ENCODE measurements at regions not wholly inside any gene's neighbourhood (a gene's known extent, or its start where the extent isn't known, plus 50 kb on each side); places are given as distances from the start of the nearest gene placed in this dataset.

DNA sequence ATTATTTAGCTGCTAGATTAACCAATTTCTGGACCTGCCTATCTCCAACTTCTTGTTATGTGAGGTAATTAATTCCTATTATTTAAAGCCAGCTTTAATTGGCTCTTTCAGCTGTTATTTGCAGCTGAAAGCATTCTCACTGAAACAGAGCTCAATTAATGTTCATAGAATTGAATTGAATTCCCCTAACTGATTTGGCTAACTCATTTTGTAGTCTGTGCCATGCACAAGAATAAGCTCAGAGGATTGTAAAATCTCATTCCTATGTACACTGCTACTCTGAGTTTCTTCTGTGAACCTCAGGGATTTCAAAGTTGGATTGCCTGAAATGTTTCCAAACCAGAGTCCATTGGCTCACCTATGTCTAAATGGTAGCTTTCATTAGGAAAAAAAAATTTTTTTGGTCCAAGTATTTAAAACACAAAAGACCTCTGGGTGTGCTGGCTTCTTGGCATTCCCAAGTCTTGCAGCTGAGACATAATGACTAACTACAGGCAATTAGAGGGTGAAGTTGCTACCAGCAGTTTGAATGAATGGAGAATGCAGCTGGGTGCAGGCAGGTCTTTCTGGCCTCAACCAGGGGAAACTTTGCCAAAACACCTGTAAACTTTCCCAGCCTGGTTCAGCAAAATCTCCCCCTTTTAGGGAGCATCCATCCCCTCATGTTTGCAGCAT lies 134.3 kb downstream of the EDEM1 start:
- Mint-ChIP-seq H3K27ac (no peak overlapping the region), H3K4me3 (no peak overlapping the region), H3K36me3 (peaks cover 2% of the 10 kb centered on the region), H3K9me3 (no peaks in the 10 kb centered on the region), H3K27me3 (peaks cover 5% of the 10 kb centered on the region), H3K4me1 (no peaks in the 10 kb centered on the region)

DNA sequence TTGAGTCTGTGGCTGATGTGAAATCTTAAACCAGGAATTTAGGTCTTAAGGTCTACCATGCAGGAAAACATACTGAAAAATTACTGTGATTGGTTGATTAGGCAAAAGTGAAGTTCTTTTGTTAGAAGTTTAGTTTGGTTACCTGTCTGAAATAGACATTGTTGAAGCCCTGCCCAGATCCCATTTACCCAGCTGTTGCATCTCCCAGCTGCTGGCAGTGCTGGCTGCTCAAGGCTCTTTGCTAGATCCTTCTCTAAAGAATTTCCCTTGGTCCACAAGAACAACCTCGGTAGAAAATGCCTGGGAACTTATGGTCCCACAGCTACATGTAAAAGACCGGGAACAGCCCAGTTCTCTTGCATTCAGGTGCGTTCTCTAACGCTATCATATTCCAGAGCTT lies 137.3 kb downstream of the EDEM1 start:
- Mint-ChIP-seq H3K36me3 (peaks cover 2% of the 10 kb centered on the region), H3K4me3 (no peak overlapping the region), H3K27me3 (peaks cover 5% of the 10 kb centered on the region), H3K27ac (no peak overlapping the region), H3K9me3 (no peaks in the 10 kb centered on the region), H3K4me1 (no peaks in the 10 kb centered on the region)

DNA sequence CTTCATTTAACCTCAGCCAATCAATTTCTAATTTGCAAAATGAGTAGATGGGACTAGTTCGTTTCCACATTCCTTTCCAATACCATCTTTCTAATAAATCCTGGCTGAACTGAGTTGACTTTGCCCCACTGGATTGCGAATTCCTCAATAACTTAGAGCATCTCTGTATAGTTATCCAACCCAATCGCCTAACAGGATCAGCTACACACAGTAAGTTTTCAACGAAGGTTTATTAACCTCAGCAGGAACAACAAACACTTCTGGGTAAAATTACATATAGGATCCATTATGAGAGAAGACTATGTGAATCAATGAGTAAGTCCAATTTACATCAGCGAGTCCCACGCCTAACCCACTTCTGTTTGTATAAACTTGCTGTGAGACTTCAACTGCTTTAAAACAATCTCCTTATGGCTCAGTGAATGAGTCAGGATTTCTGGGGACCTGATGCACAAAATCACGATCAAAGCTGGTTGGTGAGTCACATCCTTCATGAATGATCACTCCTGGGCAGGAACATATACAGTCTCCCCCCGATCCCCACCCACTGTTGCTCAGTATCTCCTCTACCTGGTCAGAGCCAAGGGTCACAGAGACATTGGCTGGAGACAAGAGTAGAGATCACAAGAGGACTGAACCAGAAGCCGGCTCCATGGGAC lies 142.8 kb downstream of the EDEM1 start:
- Mint-ChIP-seq H3K36me3 (no peaks in the 10 kb centered on the region), H3K4me1 (peaks cover 3% of the 10 kb centered on the region), H3K9me3 (no peaks in the 10 kb centered on the region), H3K27me3 (peaks cover 3% of the 10 kb centered on the region), H3K27ac (no peak overlapping the region), H3K4me3 (no peak overlapping the region)

DNA sequence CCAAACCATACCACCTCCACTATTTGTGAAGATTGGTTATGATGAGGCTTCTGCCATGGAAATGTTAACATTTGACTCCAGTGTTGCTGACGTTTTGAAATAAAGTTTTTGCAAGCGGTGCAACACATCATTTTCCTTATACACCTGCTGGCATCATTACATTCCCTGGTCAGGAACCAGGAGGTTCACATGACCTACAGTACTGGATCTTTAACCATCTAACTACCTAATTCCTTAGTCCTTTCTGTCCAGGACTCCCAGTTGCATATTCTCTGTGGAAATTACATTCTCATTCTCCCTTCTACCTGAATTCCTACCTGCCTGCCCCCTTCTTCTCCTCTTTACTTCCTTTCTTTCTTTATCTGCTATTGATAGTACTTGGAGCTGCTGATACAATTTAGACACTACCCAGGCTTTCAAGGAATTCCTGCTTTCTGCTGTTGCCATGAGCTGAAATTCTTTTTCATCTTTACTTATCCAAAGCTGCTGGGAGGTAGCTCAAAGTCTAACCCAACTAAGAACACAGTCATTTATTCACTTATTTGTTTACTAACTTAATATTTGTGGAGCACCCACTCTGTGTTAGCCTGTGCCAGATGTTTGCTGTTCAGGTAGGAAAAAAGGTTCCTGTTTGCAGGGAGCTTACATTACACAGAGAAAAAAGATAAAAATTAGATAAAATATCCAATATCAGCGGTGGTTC lies 144.2 kb downstream of the EDEM1 start:
- Mint-ChIP-seq H3K9me3 (no peaks in the 10 kb centered on the region), H3K36me3 (no peaks in the 10 kb centered on the region), H3K4me3 (no peak overlapping the region), H3K27ac (no peak overlapping the region), H3K27me3 (peaks cover 2% of the 10 kb centered on the region), H3K4me1 (peaks cover 3% of the 10 kb centered on the region)

DNA sequence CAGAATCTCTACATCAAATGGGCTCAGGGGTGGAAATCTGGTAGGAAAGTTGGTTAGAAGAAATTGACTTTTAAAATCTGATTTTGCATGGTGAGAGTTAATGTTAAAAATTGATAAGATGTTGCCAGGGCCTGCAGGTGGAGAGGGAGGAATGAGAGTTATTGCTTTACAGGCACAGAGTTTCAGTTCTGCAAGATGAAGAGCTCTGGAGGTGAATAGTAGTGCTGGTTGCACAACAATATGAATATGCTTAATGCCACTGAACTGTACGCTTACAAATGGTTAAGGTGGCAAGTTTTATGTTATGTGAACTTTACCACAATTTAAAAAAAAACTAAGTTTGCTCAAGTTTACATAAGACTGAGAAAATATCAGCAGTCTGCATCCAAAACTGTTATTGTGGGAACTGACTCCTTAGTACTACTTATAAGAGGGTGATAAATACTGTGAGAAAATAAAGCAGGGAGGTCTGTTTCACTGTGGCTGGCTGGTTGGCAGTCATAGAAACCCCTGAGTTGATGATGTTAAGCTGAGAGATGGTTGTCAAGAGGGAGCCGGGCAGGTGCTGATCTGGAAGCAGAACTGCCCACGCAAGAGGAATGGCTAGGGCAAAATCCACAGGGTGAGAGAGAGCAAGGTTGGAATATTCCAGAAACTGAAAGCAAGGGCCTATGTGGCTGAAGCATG lies 144.9 kb downstream of the EDEM1 start:
- H3K27ac Mint-ChIP-seq = no peak overlapping the region
- H3K27me3 Mint-ChIP-seq = no peaks in the 10 kb centered on the region
- peaks cover 3% of the 10 kb centered on the region for H3K4me1 Mint-ChIP-seq
- no peaks in the 10 kb centered on the region for H3K9me3 Mint-ChIP-seq
- no peaks in the 10 kb centered on the region for H3K36me3 Mint-ChIP-seq
- no peak overlapping the region for H3K4me3 Mint-ChIP-seq

DNA sequence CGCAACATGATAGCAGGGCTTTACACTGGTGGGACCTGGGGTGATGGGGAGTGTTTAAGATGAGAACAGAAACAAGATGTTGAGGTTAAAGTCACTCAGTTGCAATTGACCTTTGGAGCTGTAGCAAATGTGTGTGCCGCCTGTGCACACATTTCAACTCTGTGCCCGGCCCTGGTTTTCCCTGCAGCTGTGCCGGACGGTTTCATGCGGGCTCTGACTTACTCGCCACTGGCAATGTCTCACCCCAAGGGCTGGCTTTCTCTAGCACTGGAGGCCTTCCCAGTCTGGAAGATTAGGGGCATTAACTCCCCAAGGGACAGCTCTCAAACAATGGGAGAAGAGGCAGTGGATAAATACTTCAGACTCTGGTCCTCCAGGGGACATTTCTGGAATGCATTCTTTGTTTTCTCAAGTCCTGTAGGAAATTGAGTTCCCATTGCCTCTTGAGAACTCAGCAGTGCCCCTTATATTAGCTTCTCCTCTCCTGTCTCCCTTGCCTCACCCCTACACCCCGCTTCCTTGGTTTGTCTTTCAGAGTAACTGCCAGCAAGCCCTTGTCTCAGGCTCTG lies 152.5 kb downstream of the EDEM1 start:
- Mint-ChIP-seq H3K4me3 (no peak overlapping the region), H3K9me3 (no peaks in the 10 kb centered on the region), H3K27ac (no peak overlapping the region), H3K36me3 (no peaks in the 10 kb centered on the region), H3K27me3 (no peaks in the 10 kb centered on the region), H3K4me1 (no peaks in the 10 kb centered on the region)

DNA sequence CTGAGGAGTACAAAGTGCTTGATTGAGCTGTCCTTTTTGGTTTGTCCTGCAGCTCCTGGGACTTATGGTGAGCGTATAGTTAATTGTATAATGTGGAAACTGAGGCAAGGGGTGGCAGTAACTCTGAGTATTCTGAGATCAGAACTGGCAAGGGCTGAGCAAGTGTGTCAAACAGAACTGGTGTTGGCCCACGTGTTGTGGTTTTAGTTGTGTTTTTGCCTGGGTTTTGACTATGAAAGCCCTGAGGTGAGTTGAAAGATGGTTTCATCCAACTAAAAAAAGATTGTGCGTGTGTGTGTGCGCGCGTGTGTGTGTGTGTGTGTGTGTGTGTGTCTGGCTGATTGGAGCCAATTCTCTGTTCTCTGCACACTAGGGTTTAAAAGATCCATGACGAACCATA lies 154.1 kb downstream of the EDEM1 start:
- H3K4me1 Mint-ChIP-seq = no peaks in the 10 kb centered on the region
- no peaks in the 10 kb centered on the region for H3K36me3 Mint-ChIP-seq
- no peak overlapping the region for H3K4me3 Mint-ChIP-seq
- no peak overlapping the region for H3K27ac Mint-ChIP-seq
- H3K9me3 Mint-ChIP-seq = no peaks in the 10 kb centered on the region
- no peaks in the 10 kb centered on the region for H3K27me3 Mint-ChIP-seq

DNA sequence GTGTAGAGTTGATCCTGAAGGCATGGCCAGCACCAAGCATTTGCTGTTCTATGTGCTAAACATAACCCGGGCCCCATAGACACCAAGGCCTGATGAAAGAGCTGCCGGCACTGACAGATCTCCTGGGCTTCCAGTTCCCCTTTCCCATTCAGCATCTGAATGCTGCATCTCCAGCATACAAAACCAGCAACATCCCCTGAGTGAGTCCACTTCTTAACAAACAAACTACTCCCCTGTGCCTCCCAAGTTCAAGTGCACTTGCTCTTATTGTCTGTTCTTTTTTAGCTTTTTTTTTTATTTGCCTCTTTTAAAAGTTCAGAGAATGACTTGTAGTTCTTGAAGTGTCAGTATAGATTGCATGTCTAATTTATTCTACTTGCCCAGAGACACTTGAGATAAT lies 156.0 kb downstream of the EDEM1 start:
- H3K27me3 Mint-ChIP-seq = no peaks in the 10 kb centered on the region
- no peaks in the 10 kb centered on the region for H3K36me3 Mint-ChIP-seq
- H3K9me3 Mint-ChIP-seq = no peaks in the 10 kb centered on the region
- no peak overlapping the region for H3K4me3 Mint-ChIP-seq
- no peak overlapping the region for H3K27ac Mint-ChIP-seq
- H3K4me1 Mint-ChIP-seq = no peaks in the 10 kb centered on the region

DNA sequence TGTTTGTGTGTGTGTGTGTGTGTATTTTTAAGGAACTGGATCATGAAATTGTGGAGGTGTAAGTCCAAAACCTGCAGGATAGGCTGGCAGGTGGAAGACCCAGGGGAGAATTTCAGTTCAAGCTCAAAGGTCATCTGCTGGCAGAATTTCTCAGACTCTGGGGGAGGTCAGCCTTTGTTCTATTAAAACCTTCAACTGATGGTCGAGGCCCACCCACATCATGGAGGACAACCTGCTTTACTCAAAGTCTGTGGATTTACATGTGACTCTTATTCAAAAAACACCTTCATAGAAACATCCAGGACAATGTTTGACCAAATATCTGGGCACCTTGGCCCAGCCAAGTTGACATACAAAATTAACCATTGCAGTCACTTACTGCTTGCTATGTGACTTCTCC lies 157.2 kb downstream of the EDEM1 start:
- H3K9me3 Mint-ChIP-seq = peaks cover 4% of the 10 kb centered on the region
- H3K4me1 Mint-ChIP-seq = no peaks in the 10 kb centered on the region
- no peaks in the 10 kb centered on the region for H3K27me3 Mint-ChIP-seq
- H3K36me3 Mint-ChIP-seq = no peaks in the 10 kb centered on the region
- no peak overlapping the region for H3K27ac Mint-ChIP-seq
- H3K4me3 Mint-ChIP-seq = no peak overlapping the region

DNA sequence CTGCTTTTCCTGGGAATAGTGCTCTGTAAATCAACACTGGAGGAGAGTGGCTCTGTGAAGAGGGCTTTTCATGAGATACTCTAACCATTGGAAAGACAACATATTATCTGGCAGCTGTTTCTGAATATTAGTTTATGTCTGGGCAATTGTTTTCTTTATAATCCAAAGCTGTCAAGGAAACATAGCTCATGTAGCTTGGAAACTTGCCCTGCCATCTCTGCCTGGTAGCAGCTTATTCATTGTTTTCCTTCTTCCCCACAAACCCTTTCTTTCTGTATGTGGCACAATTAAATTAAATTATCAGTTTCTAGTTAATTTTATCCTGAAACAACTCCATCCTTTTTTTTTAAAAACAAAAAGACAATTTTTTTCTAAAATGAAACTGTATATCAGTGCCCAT lies 160.0 kb downstream of the EDEM1 start:
- H3K27me3 Mint-ChIP-seq = no peaks in the 10 kb centered on the region
- no peak overlapping the region for H3K27ac Mint-ChIP-seq
- H3K4me3 Mint-ChIP-seq = no peak overlapping the region
- H3K36me3 Mint-ChIP-seq = no peaks in the 10 kb centered on the region
- peaks cover 6% of the 10 kb centered on the region for H3K9me3 Mint-ChIP-seq
- no peaks in the 10 kb centered on the region for H3K4me1 Mint-ChIP-seq

DNA sequence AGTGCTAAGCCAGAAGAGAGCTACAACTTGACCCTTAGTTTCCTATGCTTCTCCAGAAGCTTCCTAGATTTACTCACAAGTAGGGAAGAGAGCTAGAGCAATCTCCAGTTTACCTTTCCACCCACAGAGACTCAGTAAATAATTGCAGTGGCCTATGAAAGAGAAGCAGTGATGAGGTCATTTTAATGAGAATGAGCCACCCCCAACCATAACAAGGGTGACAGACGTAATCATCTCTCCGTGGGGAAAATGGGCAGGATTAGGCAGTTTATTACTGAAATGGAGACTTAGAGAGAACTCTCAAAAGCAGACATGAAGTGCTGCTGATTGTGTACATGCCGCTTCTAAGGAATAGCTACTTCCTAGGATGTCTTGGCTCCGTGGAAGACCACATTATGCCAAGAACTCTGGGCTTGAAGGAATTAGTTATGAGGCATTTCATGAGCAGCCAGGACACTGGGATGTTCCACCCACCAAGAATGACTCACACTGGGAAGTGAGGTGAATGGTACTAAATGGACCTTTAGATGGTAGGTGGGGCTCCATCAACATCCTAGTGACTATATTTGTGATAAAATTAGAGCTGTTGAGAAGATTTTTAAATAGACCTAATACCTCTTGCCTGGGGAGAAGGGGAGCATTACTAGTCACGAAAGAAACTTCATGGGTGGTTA lies 160.9 kb downstream of the EDEM1 start:
- Mint-ChIP-seq H3K4me1 (no peaks in the 10 kb centered on the region), H3K9me3 (peaks cover 6% of the 10 kb centered on the region)

DNA sequence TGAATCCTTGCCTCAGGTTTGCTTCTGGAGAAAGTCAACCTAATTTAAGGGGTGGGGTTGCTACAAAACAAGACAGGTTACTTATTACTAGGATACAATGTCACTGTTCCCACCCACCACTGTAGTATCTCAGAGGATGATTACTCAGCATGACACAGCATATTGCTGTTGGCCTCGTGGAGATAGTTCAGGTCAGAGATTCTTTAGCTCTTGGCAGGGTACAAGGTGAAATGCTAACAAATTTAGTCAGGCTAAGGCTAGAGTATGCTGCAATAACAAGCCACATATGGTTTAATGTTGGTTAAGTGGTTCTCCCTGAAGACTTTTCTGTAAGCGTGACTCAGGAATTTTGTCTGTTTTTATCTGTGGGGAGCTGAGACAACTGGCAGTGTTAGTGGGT lies 161.8 kb downstream of the EDEM1 start:
- Mint-ChIP-seq H3K36me3 (no peaks in the 10 kb centered on the region), H3K27ac (no peak overlapping the region), H3K27me3 (peaks cover 3% of the 10 kb centered on the region), H3K4me3 (no peak overlapping the region), H3K4me1 (no peaks in the 10 kb centered on the region), H3K9me3 (peaks cover 6% of the 10 kb centered on the region)

More for the DNA sequence above, 160.9 kb downstream of the EDEM1 start:
- no peaks in the 10 kb centered on the region for H3K36me3 Mint-ChIP-seq
- H3K27me3 Mint-ChIP-seq = peaks cover 3% of the 10 kb centered on the region
- no peak overlapping the region for H3K27ac Mint-ChIP-seq
- H3K4me3 Mint-ChIP-seq = no peak overlapping the region

DNA sequence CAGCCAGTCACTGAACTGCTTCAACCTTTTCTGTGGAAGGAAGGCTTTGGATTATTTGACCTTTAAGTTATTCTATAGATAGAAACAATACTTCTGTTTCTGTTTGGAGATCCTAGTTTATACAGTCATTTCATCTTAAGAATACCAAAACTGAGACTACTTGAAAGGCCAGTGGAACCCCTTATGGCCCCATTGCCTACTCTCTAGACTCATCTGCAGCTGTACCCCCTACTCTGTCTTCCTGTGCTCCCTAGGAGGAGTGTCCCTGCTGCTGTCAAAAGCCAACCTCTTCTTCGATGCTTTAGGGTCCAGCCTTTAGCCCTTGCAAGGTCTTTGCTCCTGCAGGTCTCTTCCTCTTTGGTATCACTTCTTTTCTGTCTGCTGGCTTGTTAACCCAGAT lies 169.6 kb downstream of the EDEM1 start:
- no peaks in the 10 kb centered on the region for H3K36me3 Mint-ChIP-seq
- H3K9me3 Mint-ChIP-seq = peaks cover 9% of the 10 kb centered on the region
- H3K4me3 Mint-ChIP-seq = no peak overlapping the region
- H3K27ac Mint-ChIP-seq = no peak overlapping the region
- no peaks in the 10 kb centered on the region for H3K4me1 Mint-ChIP-seq
- H3K27me3 Mint-ChIP-seq = peaks cover 6% of the 10 kb centered on the region

DNA sequence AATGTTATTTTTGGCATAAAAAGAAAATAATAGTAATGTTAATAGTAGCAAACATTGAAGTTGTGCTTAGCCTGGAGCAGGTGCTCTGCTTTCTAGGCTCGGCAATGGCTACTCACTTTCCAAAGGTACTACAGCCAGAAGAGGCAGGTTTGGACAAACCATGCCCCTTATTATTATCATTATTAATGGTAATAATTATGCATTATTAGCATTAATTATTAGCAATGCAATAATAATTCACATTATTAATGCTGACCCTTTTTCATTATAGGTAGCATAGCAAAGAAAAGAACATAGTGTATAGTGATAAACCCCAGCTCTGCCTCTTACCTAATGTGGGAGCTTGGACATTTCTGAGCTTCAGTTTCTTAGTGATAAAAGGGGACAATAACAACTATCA lies 171.4 kb downstream of the EDEM1 start:
- Mint-ChIP-seq H3K9me3 (peaks cover 9% of the 10 kb centered on the region), H3K4me1 (no peaks in the 10 kb centered on the region), H3K36me3 (no peaks in the 10 kb centered on the region), H3K27me3 (peaks cover 3% of the 10 kb centered on the region), H3K27ac (no peak overlapping the region), H3K4me3 (no peak overlapping the region)

DNA sequence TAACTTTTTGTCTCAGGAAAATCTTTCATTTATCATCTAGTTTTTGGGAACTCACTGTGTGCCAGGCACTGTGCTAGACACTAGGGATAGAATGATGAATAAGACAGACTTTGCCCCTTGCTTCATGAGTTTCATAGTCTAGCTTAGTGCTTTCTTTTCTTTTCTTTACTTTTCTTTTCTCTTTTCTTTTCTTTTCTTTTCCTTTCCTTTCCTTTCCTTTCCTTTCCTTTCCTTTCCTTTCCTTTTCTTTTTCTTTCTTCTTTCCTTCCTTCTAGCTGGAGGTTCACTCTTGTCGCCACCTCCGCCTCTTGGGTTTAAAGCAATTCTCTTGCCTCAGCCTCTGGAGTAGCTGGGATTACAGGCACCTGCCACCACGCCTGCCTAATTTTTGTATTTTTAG lies 172.9 kb downstream of the EDEM1 start:
- Mint-ChIP-seq H3K4me1 (no peaks in the 10 kb centered on the region), H3K27me3 (peaks cover 2% of the 10 kb centered on the region), H3K4me3 (no peak overlapping the region), H3K27ac (no peak overlapping the region), H3K9me3 (peaks cover 9% of the 10 kb centered on the region), H3K36me3 (no peaks in the 10 kb centered on the region)
